ENCODE measurements at regions not wholly inside any gene's neighbourhood (a gene's known extent, or its start where the extent isn't known, plus 50 kb on each side); places are given as distances from the start of the nearest gene placed in this dataset.
"Not testable (repeated sequence)": the region's sequence is repeated elsewhere in the genome, so short reads cannot be mapped to it uniquely, and the experiment has no call there.

GRCh38 chr21:6556516-6556915 is 3964.9 kb upstream of the TPTE start:
- not testable (repeated sequence) for H3K4me3 ChIP-seq (ENCODE audit: insufficient read depth, low read depth, low read length); H3K36me3 ChIP-seq (ENCODE audit: control insufficient read depth, insufficient read depth, low read length); H3K27ac ChIP-seq (ENCODE audit: insufficient read depth, low read depth, low read length, poor library complexity, severe bottlenecking); H3K4me1 ChIP-seq (ENCODE audit: control insufficient read depth, insufficient read depth, low read length); H3K9me3 ChIP-seq (ENCODE audit: control insufficient read depth, low read length); H3K27me3 ChIP-seq (ENCODE audit: control insufficient read depth, insufficient read depth, low read length, poor library complexity, severe bottlenecking)
- WGBS, 2 experiments, result no CpG with 5 or more reads among the region's 3 CpGs

- H3K9me3 ChIP-seq (ENCODE audit: control insufficient read depth, low read length); H3K27me3 ChIP-seq (ENCODE audit: control insufficient read depth, insufficient read depth, low read length, poor library complexity, severe bottlenecking); H3K36me3 ChIP-seq (ENCODE audit: control insufficient read depth, insufficient read depth, low read length); H3K4me1 ChIP-seq (ENCODE audit: control insufficient read depth, insufficient read depth, low read length); H3K27ac ChIP-seq (ENCODE audit: insufficient read depth, low read depth, low read length, poor library complexity, severe bottlenecking); H3K4me3 ChIP-seq (ENCODE audit: insufficient read depth, low read depth, low read length): not testable (repeated sequence)
- no CpG with 5 or more reads among the region's 14 CpGs for WGBS, 2 experiments
These were observed 3964.0 kb upstream of the TPTE start for GRCh38 chr21:6557415-6557814.

GRCh38 chr21:6561168-6561567 is 3960.2 kb upstream of the TPTE start:
- WGBS, 2 experiments, result no CpG with 5 or more reads among the region's 10 CpGs
- not testable (repeated sequence) for H3K27ac ChIP-seq (ENCODE audit: insufficient read depth, low read depth, low read length, poor library complexity, severe bottlenecking); H3K4me3 ChIP-seq (ENCODE audit: insufficient read depth, low read depth, low read length); H3K27me3 ChIP-seq (ENCODE audit: control insufficient read depth, insufficient read depth, low read length, poor library complexity, severe bottlenecking); H3K4me1 ChIP-seq (ENCODE audit: control insufficient read depth, insufficient read depth, low read length); H3K36me3 ChIP-seq (ENCODE audit: control insufficient read depth, insufficient read depth, low read length); H3K9me3 ChIP-seq (ENCODE audit: control insufficient read depth, low read length)

DNA sequence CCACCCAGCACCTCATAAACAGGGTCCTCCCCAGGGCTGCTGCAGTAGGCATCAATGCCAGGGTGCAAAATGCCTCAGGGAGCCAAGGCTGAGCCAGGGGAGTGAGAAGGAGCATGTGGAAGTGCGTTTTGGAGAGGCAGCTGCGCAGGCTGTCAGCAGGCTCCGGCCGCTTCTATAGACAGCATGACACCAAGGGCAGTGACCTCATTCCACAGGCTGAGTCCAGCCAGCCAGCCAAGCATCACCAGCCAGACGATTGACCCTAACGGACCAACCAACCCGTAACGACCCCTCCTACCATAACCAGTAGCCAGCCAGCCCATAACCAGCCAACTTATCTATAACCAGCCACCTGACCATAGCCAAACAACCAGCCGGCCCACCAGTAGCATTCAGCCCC is 3959.8 kb upstream of the TPTE start:
- WGBS, 2 experiments, result no CpG with 5 or more reads among the region's 9 CpGs
- not testable (repeated sequence) for H3K9me3 ChIP-seq (ENCODE audit: control insufficient read depth, low read length); H3K4me1 ChIP-seq (ENCODE audit: control insufficient read depth, insufficient read depth, low read length); H3K36me3 ChIP-seq (ENCODE audit: control insufficient read depth, insufficient read depth, low read length); H3K27me3 ChIP-seq (ENCODE audit: control insufficient read depth, insufficient read depth, low read length, poor library complexity, severe bottlenecking); H3K4me3 ChIP-seq (ENCODE audit: insufficient read depth, low read depth, low read length); H3K27ac ChIP-seq (ENCODE audit: insufficient read depth, low read depth, low read length, poor library complexity, severe bottlenecking)

DNA sequence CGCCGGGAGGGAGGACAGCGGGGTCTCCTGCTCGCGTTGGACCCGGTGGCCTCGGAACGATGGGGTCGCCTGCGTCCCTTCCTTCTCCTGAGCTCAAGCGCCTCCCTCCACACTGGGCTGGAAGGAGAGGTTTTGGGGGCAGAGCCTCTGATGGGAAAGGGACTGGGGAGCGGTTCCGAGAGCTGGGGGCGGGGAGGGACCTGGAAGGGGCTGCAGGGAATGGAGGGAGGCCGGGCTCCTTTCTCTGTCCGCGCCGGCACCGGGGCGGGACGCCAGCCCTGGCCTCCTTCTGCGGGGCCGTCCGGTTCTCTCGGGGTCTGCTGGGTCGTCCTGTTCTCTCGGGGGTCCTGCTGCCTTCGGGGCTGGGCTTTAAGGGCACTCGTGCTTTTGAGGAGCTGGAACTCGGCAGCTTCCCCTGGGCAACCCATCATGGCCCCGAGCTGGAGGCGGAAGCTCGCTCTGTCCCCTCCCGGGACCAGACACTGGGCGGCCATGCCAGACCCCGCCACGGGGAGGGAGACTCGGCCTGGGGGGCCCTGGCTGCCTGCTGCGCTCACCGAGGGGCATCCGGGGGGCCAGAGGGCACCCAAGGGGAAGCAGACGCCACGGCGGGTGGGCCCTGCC is 3956.7 kb upstream of the TPTE start:
- H3K4me1 ChIP-seq (ENCODE audit: control insufficient read depth, insufficient read depth, low read length); H3K9me3 ChIP-seq (ENCODE audit: control insufficient read depth, low read length); H3K27ac ChIP-seq (ENCODE audit: insufficient read depth, low read depth, low read length, poor library complexity, severe bottlenecking); H3K4me3 ChIP-seq (ENCODE audit: insufficient read depth, low read depth, low read length); H3K36me3 ChIP-seq (ENCODE audit: control insufficient read depth, insufficient read depth, low read length); H3K27me3 ChIP-seq (ENCODE audit: control insufficient read depth, insufficient read depth, low read length, poor library complexity, severe bottlenecking): not testable (repeated sequence)
- WGBS, 2 experiments, result 48 to 65% methylated on average over 8 to 9 of the region's 44 CpGs

DNA sequence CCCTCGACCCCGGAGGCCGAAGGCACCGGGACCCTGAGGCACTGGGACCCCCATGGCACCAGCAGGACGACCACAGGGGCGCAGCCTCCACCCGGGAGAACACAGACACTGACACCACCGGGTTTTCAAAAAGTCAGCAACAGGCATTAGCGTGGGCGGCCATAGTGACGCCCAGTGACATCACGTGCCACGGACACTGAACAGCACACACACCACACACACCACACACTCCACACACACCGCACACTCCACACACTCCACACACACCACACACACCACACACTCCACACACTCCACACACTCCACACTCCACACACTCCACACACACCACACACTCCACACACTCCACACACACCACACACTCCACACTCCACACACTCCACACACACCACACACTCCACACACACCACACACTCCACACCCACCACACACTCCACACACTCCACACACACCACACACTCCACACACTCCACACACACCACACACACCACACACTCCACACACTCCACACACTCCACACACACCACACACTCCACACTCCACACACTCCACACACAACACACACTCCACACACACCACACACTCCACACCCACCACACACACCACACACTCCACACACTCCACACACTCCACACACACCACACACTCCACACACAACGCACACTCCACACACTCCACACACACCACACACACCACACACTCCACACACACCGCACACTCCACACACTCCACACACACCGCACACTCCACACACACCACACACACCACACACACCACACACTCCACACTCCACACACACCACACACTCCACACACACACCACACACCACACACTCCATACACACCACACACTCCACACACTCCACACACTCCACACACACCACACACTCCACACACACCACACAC is 3955.9 kb upstream of the TPTE start:
- H3K36me3 ChIP-seq (ENCODE audit: control insufficient read depth, insufficient read depth, low read length); H3K9me3 ChIP-seq (ENCODE audit: control insufficient read depth, low read length); H3K4me3 ChIP-seq (ENCODE audit: insufficient read depth, low read depth, low read length); H3K4me1 ChIP-seq (ENCODE audit: control insufficient read depth, insufficient read depth, low read length); H3K27me3 ChIP-seq (ENCODE audit: control insufficient read depth, insufficient read depth, low read length, poor library complexity, severe bottlenecking); H3K27ac ChIP-seq (ENCODE audit: insufficient read depth, low read depth, low read length, poor library complexity, severe bottlenecking): not testable (repeated sequence)
- WGBS, 2 experiments, result 68 to 69% methylated on average over 13 of the region's 17 CpGs

DNA sequence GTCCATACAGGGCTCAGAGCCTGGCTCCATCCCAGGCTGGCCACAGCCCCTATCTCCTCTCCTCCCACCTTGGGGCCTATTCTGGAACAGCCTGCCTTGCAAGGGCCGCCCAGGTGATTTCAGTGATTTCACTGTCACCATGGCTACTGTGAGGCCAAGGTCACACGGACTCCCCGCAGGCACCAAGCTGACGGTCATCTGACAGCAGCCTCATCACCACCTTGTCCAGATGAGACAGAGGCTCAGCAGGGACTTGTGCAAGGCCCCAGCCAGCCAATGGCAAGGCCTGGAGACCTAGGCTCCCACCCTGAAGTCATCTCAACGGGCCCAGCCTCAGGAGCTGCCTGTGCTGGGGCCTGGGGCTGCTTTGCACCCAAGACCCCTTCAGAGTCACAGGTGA is 3953.8 kb upstream of the TPTE start:
- 100% methylated on average over 3 of the region's 5 CpGs; no CpG with 5 or more reads in 1 of the 2 experiments for WGBS, 2 experiments
- not testable (repeated sequence) for H3K27me3 ChIP-seq (ENCODE audit: control insufficient read depth, insufficient read depth, low read length, poor library complexity, severe bottlenecking); H3K4me3 ChIP-seq (ENCODE audit: insufficient read depth, low read depth, low read length); H3K27ac ChIP-seq (ENCODE audit: insufficient read depth, low read depth, low read length, poor library complexity, severe bottlenecking); H3K36me3 ChIP-seq (ENCODE audit: control insufficient read depth, insufficient read depth, low read length); H3K4me1 ChIP-seq (ENCODE audit: control insufficient read depth, insufficient read depth, low read length); H3K9me3 ChIP-seq (ENCODE audit: control insufficient read depth, low read length)

- H3K9me3 ChIP-seq (ENCODE audit: control insufficient read depth, low read length); H3K4me1 ChIP-seq (ENCODE audit: control insufficient read depth, insufficient read depth, low read length); H3K27ac ChIP-seq (ENCODE audit: insufficient read depth, low read depth, low read length, poor library complexity, severe bottlenecking); H3K4me3 ChIP-seq (ENCODE audit: insufficient read depth, low read depth, low read length); H3K36me3 ChIP-seq (ENCODE audit: control insufficient read depth, insufficient read depth, low read length); H3K27me3 ChIP-seq (ENCODE audit: control insufficient read depth, insufficient read depth, low read length, poor library complexity, severe bottlenecking): not testable (repeated sequence)
- no CpG with 5 or more reads among the region's 16 CpGs for WGBS, 2 experiments
These were observed 3952.2 kb upstream of the TPTE start for GRCh38 chr21:6569152-6569551.

DNA sequence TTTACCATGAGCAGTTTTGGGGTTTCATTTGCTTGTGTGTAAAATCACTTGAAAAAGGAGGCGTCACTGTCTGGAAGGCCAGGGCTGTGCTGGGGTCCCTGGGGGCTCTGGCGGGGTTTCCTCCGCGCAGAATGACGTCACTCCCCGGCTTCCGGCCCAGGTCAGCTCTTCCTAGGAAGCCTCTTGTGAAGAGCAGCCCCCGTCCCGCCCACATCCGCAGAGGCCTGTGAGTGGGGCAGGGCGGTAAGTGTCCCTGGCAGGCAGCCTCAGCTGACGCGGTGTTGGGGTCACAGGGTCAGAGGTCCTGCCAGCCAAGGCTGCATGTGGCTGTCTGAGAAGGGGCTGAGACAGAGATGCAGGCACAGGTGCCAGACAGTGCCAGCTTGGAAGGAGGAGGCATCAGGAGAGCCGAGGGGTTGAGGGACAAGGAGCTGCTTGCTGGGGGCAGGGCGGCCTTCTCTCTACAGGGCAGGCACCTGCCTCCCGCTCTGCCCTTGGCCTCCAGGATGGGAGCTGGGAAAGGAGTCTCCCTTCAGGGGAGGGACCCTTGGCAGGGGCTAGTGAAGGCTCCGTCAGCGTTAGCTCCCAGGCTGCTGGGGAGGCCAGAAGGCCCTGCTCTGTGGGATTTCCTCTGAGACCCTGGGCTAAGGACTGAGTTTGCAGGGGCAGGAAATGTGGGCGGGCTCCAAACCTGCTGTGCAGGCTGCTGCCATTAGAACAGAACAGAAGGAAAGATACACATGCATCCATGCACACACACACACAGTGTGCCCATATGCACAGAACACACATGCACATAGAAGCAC is 3951.6 kb upstream of the TPTE start:
- not testable (repeated sequence) for H3K4me3 ChIP-seq (ENCODE audit: insufficient read depth, low read depth, low read length); H3K27ac ChIP-seq (ENCODE audit: insufficient read depth, low read depth, low read length, poor library complexity, severe bottlenecking); H3K27me3 ChIP-seq (ENCODE audit: control insufficient read depth, insufficient read depth, low read length, poor library complexity, severe bottlenecking); H3K4me1 ChIP-seq (ENCODE audit: control insufficient read depth, insufficient read depth, low read length); H3K36me3 ChIP-seq (ENCODE audit: control insufficient read depth, insufficient read depth, low read length); H3K9me3 ChIP-seq (ENCODE audit: control insufficient read depth, low read length)
- WGBS, 2 experiments, result no CpG with 5 or more reads among the region's 19 CpGs

- not testable (repeated sequence) for H3K9me3 ChIP-seq (ENCODE audit: control insufficient read depth, low read length); H3K36me3 ChIP-seq (ENCODE audit: control insufficient read depth, insufficient read depth, low read length); H3K4me3 ChIP-seq (ENCODE audit: insufficient read depth, low read depth, low read length); H3K4me1 ChIP-seq (ENCODE audit: control insufficient read depth, insufficient read depth, low read length); H3K27me3 ChIP-seq (ENCODE audit: control insufficient read depth, insufficient read depth, low read length, poor library complexity, severe bottlenecking); H3K27ac ChIP-seq (ENCODE audit: insufficient read depth, low read depth, low read length, poor library complexity, severe bottlenecking)
- WGBS, 2 experiments, result no CpG with 5 or more reads among the region's 24 CpGs
These were observed 3950.5 kb upstream of the TPTE start for GRCh38 chr21:6570700-6571368.
